Pons (tissue), 1 donor: ENCODE measurements at regions not wholly inside any gene's neighbourhood (a gene's known extent, or its start where the extent isn't known, plus 50 kb on each side); places are given as distances from the start of the nearest gene placed in this dataset.
"Not testable (repeated sequence)": the region's sequence is repeated elsewhere in the genome, so short reads cannot be mapped to it uniquely, and the experiment has no call there.

ENCODE experiments used
- DNase-seq: peaks from one replicate; pipeline ENCODE4 v3.0.0-alpha.2; 2016; ENCODE audit warnings: low spot score

- not testable (repeated sequence) for DNase-seq
These were observed 106.5 kb upstream of the NDST3 start for GRCh38 chr4:117927823-117928222.

DNA sequence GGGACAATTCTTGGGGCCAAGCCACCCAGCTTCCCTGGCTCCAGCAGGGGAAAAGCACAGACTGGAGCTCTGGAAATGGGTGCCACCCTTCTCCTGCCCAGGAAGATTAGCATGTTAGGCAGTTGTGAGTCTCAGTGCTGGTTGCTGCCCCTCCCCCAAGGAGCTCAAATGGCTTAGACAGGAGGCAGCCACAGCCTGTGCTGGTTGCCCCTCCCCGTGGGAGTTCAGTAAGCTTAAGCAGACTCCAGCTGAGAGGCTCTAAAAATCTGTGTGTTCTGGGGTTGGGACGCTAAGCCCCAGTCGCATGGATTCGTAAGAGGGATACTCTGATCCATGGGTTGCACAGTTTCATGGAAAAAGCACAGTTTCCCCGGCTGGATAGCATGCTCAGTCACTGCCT lies 92.7 kb upstream of the NDST3 start:
- DNase-seq = no peak

DNA sequence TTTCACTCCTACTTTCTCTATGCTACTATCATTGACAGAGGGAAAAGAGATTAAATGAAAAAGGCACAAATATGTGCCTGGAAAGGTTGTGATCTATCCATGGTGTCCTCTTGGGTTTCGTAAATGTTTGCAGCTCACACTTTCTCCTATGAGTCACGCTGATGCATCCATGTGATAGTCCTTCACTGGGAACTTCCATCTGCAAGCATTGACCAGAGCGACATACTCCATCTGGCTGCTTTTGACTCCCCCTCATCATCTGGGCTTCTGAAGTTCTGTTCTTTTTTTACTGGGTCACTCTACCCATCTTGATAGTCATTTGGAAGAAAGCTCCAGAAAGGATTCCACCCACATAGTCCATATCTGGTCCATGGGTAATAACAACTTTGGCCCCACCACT lies 84.7 kb upstream of the NDST3 start:
- DNase-seq = no peak

- DNase-seq = no peak
These were observed 76.7 kb upstream of the NDST3 start for GRCh38 chr4:117957571-117957970.

DNA sequence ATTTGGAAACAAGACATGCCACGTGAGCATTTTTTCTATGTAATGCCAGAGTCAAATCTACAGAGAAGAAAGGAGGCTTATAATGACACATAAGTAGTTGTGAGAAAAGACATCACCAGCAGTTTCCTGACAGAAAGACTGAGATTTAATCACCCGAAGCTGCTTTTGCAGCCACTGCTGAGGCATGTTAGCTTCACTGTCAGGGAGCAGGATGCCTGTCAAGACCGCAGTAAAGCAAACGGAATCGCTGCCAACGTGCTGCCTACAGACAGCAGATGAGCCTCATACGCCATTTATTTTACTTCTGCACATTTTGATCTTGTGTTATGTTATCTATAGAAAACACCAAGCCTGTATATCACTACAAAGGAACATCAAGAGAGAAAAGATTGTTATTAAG lies 68.7 kb upstream of the NDST3 start:
- no peak for DNase-seq

DNA sequence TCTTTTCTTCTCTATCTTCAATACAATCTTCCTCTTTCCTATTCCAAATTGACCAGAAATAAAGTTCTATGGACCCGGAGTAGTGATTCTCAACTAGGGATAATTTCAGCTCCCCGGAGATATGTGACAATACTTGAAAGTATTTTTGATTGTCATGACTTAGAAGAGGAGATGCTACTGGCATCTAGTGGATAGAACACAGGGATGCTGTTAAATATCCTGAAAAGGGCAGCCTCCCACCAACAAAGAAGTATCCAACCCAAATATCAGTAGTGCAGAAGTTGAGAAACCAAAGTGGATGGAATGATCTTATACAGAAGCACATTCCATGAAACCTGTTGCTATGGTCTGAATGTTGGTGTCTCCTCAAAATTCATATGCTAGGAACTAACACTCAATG lies 65.7 kb upstream of the NDST3 start:
- no peak for DNase-seq

GRCh38 chr4:117971403-117971802 lies 62.9 kb upstream of the NDST3 start:
- no peak for DNase-seq

- no peak for DNase-seq
These were observed 50.5 kb upstream of the NDST3 start for GRCh38 chr4:117983541-117984365.

DNA sequence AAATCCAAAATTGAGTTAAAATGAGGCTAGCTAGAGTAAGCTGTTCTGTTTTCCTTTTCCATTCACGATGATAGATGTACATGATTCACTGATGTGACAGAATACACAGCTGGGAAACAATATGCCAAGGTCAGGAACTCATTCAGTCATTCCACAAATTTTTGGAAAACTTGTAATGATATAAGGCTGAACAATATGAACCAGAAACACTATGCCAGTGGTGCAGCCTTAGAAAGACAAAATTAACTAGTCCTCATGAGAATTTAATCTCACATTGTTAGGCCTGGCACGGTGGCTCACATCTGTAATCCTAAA lies 50.0 kb upstream of the NDST3 start:
- DNase-seq = no peak
